HEK293 (cell line): ENCODE measurements at regions not wholly inside any gene's neighbourhood (a gene's known extent, or its start where the extent isn't known, plus 50 kb on each side); places are given as distances from the start of the nearest gene placed in this dataset.

Source experiments
- GLIS2 ChIP-seq: fragments of 450-650 bp; formaldehyde crosslinking; IDR thresholded peaks from 2 replicates; pipeline ENCODE4 v1.5.1; 2016; ENCODE audit warnings: missing biosample characterization, missing genetic modification characterization
- SCRT1 ChIP-seq: fragments of 450-650 bp; formaldehyde crosslinking; IDR thresholded peaks from 2 replicates; pipeline ENCODE4 v1.5.1; 2016; ENCODE audit warnings: missing biosample characterization, missing genetic modification characterization, borderline replicate concordance
- SETDB1 ChIP-seq: IDR thresholded peaks from one replicate; pipeline ENCODE4 v1.6.1; 2017; ENCODE audit warnings: mild to moderate bottlenecking, low read length, moderate library complexity, mixed read lengths; ENCODE audit not compliant: insufficient read length
- ZBTB7A ChIP-seq: fragments of 450-650 bp; formaldehyde crosslinking; IDR thresholded peaks from 2 replicates; pipeline ENCODE4 v1.5.1; 2016; ENCODE audit warnings: low read depth, missing biosample characterization, missing genetic modification characterization
- ZNF114 ChIP-seq: fragments of 450-650 bp; formaldehyde crosslinking; IDR thresholded peaks from 2 replicates; pipeline ENCODE4 v1.5.0; 2017; ENCODE audit warnings: missing biosample characterization, missing genetic modification characterization
- ZNF24 ChIP-seq: fragments of 450-650 bp; formaldehyde crosslinking; IDR thresholded peaks from 2 replicates; pipeline ENCODE4 v1.5.1; 2016; ENCODE audit warnings: missing biosample characterization, missing genetic modification characterization
- ZNF311 ChIP-seq: fragments of 450-650 bp; formaldehyde crosslinking; IDR thresholded peaks from 2 replicates; pipeline ENCODE4 v1.5.1; 2017; ENCODE audit warnings: missing biosample characterization, missing genetic modification characterization, borderline replicate concordance
- TF ChIP-seq, protein P1 (sequence below): IDR thresholded peaks from 2 replicates; pipeline ENCODE4 v1.6.1; 2011; ENCODE audit warnings: mild to moderate bottlenecking, low read depth, low read length, borderline replicate concordance
- TF ChIP-seq, protein P2 (sequence below): fragments of 450-650 bp; formaldehyde crosslinking; IDR thresholded peaks from 2 replicates; pipeline ENCODE4 v1.5.1; 2016; ENCODE audit warnings: missing biosample characterization, missing genetic modification characterization
- TF ChIP-seq, protein P3 (sequence below): fragments of 450-650 bp; formaldehyde crosslinking; IDR thresholded peaks from 2 replicates; pipeline ENCODE4 v1.5.1; 2017; ENCODE audit warnings: missing biosample characterization, missing genetic modification characterization
- TF ChIP-seq, protein P4 (sequence below): fragments of 450-650 bp; formaldehyde crosslinking; IDR thresholded peaks from 2 replicates; pipeline ENCODE4 v1.5.1; 2016; ENCODE audit warnings: missing biosample characterization, missing genetic modification characterization
- TF ChIP-seq, protein P5 (sequence below): fragments of 450-650 bp; formaldehyde crosslinking; IDR thresholded peaks from 2 replicates; pipeline ENCODE4 v1.5.1; 2016; ENCODE audit warnings: missing biosample characterization, missing genetic modification characterization

DNA sequence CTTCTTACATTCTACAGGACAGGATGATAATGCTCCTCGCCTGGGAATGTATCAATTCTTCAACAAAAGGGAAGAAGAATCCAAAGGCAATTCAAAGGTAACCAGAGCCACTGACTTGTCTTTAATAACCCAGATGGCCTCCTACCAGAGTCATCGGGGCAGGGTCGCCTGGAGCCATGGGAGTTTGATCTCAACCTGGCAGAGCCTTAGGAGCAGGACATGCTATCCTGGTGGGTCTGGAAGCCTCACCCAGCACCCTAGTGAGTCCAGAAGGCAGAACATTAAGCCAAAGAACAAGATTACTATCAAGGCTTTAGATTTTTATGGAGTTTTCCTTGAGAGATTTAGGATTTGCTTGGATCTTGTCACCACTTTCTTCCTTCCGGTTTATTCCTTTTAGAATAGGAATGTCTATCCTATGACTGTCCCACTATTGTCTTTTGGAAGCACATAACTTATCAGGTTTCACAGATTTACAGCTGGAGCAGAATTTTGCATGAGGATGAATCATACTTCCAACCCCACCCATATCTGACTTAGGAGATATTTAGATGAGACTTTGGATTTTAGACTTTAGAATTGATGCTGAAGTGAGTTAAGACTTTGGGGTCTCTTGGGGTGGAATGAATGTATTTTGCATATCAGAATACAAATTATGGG lies 330.3 kb upstream of the GOLIM4 start:
- TF ChIP-seq, protein P1, sequence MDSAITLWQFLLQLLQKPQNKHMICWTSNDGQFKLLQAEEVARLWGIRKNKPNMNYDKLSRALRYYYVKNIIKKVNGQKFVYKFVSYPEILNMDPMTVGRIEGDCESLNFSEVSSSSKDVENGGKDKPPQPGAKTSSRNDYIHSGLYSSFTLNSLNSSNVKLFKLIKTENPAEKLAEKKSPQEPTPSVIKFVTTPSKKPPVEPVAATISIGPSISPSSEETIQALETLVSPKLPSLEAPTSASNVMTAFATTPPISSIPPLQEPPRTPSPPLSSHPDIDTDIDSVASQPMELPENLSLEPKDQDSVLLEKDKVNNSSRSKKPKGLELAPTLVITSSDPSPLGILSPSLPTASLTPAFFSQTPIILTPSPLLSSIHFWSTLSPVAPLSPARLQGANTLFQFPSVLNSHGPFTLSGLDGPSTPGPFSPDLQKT = no peak
- TF ChIP-seq, protein P2, sequence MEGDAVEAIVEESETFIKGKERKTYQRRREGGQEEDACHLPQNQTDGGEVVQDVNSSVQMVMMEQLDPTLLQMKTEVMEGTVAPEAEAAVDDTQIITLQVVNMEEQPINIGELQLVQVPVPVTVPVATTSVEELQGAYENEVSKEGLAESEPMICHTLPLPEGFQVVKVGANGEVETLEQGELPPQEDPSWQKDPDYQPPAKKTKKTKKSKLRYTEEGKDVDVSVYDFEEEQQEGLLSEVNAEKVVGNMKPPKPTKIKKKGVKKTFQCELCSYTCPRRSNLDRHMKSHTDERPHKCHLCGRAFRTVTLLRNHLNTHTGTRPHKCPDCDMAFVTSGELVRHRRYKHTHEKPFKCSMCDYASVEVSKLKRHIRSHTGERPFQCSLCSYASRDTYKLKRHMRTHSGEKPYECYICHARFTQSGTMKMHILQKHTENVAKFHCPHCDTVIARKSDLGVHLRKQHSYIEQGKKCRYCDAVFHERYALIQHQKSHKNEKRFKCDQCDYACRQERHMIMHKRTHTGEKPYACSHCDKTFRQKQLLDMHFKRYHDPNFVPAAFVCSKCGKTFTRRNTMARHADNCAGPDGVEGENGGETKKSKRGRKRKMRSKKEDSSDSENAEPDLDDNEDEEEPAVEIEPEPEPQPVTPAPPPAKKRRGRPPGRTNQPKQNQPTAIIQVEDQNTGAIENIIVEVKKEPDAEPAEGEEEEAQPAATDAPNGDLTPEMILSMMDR (tag by site-specific recombination) = no peak
- TF ChIP-seq ZNF24 (tag by site-specific recombination) (no peak), ZNF311 (tag by site-specific recombination) (no peak), ZNF114 (no peak), SETDB1 (no peak), ZBTB7A (tag by site-specific recombination) (no peak), GLIS2 (no peak), SCRT1 (tag by site-specific recombination) (no peak)
- TF ChIP-seq, protein P3, sequence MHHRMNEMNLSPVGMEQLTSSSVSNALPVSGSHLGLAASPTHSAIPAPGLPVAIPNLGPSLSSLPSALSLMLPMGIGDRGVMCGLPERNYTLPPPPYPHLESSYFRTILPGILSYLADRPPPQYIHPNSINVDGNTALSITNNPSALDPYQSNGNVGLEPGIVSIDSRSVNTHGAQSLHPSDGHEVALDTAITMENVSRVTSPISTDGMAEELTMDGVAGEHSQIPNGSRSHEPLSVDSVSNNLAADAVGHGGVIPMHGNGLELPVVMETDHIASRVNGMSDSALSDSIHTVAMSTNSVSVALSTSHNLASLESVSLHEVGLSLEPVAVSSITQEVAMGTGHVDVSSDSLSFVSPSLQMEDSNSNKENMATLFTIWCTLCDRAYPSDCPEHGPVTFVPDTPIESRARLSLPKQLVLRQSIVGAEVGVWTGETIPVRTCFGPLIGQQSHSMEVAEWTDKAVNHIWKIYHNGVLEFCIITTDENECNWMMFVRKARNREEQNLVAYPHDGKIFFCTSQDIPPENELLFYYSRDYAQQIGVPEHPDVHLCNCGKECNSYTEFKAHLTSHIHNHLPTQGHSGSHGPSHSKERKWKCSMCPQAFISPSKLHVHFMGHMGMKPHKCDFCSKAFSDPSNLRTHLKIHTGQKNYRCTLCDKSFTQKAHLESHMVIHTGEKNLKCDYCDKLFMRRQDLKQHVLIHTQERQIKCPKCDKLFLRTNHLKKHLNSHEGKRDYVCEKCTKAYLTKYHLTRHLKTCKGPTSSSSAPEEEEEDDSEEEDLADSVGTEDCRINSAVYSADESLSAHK = no peak
- TF ChIP-seq, protein P4, sequence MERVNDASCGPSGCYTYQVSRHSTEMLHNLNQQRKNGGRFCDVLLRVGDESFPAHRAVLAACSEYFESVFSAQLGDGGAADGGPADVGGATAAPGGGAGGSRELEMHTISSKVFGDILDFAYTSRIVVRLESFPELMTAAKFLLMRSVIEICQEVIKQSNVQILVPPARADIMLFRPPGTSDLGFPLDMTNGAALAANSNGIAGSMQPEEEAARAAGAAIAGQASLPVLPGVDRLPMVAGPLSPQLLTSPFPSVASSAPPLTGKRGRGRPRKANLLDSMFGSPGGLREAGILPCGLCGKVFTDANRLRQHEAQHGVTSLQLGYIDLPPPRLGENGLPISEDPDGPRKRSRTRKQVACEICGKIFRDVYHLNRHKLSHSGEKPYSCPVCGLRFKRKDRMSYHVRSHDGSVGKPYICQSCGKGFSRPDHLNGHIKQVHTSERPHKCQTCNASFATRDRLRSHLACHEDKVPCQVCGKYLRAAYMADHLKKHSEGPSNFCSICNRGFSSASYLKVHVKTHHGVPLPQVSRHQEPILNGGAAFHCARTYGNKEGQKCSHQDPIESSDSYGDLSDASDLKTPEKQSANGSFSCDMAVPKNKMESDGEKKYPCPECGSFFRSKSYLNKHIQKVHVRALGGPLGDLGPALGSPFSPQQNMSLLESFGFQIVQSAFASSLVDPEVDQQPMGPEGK (tag by site-specific recombination) = no peak
- TF ChIP-seq, protein P5, sequence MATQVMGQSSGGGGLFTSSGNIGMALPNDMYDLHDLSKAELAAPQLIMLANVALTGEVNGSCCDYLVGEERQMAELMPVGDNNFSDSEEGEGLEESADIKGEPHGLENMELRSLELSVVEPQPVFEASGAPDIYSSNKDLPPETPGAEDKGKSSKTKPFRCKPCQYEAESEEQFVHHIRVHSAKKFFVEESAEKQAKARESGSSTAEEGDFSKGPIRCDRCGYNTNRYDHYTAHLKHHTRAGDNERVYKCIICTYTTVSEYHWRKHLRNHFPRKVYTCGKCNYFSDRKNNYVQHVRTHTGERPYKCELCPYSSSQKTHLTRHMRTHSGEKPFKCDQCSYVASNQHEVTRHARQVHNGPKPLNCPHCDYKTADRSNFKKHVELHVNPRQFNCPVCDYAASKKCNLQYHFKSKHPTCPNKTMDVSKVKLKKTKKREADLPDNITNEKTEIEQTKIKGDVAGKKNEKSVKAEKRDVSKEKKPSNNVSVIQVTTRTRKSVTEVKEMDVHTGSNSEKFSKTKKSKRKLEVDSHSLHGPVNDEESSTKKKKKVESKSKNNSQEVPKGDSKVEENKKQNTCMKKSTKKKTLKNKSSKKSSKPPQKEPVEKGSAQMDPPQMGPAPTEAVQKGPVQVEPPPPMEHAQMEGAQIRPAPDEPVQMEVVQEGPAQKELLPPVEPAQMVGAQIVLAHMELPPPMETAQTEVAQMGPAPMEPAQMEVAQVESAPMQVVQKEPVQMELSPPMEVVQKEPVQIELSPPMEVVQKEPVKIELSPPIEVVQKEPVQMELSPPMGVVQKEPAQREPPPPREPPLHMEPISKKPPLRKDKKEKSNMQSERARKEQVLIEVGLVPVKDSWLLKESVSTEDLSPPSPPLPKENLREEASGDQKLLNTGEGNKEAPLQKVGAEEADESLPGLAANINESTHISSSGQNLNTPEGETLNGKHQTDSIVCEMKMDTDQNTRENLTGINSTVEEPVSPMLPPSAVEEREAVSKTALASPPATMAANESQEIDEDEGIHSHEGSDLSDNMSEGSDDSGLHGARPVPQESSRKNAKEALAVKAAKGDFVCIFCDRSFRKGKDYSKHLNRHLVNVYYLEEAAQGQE = no peak
